NCI-H2081 (cell line): ENCODE measurements at regions not wholly inside any gene's neighbourhood (a gene's known extent, or its start where the extent isn't known, plus 50 kb on each side); places are given as distances from the start of the nearest gene placed in this dataset.

Experiments used
- DNase-seq, 2 experiments: peaks; one replicate each; lab custom pipeline; 2025; lab: John Stamatoyannopoulos, UW

DNA sequence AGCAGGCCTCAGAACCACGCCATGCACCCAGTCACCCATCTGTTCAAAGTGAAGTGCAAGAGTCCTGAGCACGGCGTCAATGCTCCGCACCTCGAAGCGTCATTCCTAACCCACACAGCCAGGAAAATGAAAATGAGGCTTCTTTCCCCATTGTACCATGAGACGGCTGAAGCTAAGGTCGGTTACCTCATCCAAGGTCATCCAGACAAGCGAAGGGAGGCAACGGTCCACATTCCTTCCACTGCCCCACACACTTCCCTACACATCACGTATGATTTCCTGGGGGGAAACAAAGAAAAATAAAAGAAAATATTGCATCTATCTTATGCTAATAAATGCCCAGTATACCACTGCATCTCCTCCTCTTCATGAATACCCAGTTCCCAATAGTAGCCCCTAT is 113.5 kb upstream of the RAB6C start:
- DNase-seq: no peak

DNA sequence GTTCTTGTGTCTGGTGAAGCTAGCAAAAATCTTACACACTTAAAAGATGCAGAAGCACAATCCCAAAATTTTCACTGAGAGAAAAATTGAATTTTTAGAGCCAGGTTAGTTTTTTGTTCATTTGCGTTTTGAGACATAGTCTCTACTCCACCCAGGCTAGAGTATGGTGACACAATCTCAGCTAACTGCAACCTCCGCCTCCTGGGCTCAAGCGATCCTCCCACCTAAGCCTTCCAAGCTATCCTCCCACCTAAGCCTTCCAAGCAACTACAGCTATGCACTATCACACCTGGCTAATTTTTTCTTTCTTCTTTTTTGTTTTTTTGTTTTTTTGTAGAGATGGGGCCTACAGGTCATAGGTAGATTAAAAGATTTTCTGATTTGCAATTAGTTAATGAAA is 113.1 kb upstream of the RAB6C start:
- no peak for DNase-seq

DNA sequence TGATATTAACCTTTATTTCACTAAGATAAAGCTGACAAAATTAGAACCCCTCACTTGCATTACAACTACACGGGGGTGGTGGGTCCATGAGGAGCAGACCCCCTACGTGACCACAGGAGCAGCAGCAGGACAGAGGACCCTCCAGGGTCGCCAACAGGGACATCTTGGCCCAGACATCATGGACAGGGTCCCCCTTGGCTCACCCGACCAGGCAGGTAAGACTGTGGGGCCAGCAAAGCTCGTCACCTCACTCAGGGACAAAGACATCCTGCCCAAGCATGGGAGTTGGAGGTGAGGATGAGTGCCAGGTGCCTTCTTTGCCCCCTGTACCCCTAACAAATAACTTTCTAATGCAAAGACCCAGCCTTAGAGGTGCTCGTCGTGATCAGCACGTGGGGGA is 111.3 kb upstream of the RAB6C start:
- DNase-seq: no peak

DNA sequence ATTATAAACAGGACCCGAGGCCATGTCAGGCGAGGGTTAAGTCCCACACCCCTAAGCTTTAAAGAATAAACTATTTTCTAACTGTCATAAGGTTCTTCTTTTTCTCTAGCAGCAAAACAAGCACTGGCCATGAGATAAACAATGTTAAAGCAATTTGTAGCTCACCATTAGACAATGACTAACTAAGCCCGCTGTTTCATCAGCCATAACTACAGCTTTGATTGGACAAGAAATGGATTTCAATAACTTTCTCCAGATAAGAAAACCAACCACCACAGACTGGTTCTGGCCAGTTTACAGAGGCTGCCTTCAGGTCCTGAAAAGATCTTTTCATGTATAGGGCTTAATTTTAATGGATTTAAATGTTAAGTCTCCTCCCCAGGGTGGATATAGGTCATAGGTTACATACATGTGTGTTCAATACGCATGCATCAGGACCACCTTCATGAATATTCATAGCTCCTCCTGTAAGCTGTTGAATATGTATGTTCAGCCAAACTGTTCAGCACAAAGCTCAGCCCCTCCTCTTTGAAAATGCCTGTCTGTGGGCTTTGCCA is 108.7 kb upstream of the RAB6C start:
- no peak for DNase-seq

DNA sequence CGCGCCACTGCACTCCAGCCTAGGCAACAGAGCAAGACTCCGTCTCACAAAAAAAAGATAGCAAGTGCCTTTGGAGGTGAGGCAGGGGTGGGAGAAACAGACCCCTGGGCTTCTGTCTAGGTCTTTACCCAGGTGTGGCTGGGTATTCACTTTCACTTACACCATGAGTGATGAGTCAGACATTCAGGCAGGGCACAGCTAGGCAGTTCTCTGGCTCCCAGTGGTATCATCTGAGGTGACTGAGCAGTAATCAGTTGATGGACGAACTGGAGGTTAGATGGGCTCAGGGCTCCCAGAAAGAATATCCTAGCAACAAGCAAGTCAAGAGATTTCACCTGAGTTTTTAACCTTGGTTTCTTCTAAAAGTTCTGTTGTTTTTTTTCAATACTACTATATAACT is 107.0 kb upstream of the RAB6C start:
- DNase-seq: no peak

DNA sequence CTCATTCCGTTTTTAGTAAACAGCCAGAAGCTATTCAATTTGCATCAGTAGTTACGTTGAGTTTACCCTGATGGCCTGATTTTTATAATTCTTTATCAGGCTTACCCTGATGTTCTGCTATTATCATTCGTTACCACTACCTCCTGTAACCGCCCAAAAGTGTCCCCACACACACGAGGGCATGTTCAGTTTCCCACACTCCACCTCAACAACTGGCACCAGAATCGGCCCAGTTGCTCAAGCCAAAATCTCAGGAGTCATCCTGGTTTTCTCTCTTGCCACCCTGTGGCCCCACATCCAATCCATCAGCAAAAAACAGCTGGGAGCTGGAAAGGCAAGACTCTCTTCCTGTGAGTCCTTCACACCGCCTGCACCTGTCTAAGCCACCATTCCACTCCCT is 102.9 kb upstream of the RAB6C start:
- DNase-seq: peak in 1 of 2 experiments; percentile 5

DNA sequence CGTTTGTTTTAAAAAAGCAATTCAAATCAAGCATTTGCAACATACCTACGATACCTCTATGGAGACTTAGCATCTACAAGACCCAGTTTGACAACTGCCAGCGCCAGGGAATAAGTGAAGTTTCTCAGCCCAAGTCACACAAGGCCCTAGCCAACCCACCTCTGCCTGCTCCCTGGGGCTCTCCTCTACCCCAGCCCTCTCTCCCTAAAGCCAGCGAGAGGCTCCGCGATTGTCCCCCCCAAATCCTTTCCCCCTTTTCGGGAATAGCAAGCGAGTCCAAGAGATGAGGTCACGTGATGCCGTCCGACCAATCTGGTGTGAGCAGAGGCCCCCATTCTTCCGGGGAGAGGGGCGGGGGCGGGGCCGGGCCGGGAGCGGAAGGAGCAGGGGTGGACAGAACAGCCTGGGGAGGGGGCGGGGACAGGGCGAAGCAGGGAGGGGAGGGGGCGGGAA is 102.2 kb upstream of the RAB6C start:
- DNase-seq: peak; percentile 85 to 91

DNA sequence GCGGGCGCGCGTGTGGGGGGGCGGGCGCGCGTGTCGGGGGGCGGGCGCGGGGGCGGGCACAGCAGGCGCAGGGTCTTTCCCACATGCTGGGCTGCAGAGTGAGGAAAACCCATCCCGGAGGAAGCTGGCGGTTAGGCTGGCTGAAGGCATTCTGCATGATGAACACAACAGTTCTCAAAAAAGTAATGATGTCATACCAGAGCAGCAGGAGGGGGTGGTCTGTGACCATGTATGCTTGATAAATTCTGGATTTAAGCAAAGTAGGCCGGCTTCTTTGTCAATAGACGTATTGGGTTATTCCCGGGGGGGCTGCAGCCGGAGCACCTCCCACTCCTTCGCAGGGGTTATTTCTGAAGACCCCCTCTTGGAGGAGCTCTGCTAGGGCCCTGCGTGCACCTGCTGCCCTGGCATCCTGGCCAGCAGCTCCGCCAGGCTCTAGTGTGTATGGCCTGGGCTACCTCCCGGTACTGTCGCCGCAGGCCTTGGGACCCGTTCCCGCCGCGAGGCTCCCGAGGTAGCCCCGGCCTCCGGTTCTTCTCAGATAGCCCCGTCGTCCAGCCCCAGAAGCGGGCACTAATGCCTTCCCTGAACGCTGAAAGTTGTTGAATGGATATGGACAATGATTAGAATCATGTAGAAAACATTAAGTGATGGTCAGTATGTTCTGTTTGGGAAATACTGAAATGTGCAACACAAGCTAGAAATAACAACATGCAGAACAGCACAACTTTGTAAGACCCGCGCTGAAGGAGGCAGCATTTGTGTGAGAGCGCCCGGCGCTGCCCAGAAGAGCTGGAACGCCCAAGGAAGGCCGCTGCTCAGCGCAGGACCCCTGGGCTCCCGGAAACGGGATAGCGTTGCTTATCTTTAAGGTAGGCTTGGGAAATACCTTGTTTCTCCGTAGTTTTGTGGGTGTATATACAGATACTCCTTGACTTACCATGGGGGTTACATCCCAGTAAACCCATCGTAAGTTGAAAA is 101.4 kb upstream of the RAB6C start:
- peak; percentile 34 to 47 for DNase-seq

DNA sequence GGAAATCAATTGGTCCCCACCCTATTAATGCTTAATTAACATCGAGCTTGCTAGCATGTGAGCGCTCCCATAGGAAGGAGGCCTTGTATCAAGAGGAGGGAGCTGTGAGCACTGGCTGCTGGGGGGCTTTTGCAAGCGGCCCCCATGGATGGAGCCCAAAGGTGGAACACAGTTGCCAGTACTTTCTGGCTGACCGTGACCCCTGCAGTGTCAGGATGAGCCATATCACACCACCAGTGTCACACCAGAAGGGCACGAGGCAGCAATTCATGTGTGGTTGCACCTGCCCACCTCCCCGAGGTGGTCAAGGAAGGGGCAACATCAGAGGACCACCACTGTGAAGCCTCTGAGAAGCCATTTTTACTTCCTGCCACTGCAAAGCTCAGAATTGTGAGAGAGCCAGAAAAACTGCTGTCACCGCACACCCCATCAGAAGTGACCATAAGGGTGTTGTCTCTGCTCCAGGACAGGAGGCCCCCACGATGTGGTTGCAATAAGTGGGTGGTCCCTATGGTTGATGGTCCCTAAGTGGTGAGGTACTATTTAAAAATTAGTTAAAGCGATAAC is 99.8 kb upstream of the RAB6C start:
- DNase-seq: no peak

DNA sequence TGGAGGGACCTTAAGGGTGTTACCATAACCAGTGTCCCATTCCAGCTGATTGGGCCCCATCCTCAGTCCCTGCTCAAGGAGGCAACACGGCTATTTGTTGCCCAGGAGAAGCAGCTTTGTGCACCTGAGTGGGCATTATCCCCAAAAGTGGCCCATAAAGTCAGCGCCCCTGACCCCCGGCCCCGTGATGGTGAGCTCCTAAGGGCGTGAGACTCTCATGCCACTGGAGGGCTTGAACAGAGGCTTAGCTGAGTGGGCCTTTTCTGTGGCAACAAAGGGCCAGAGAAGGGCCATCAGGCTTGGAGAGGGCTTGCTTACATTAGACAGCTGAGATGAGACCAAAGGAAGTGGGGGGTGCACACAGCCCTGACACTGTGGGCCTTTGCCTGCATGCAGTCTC is 99.2 kb upstream of the RAB6C start:
- DNase-seq: no peak

DNA sequence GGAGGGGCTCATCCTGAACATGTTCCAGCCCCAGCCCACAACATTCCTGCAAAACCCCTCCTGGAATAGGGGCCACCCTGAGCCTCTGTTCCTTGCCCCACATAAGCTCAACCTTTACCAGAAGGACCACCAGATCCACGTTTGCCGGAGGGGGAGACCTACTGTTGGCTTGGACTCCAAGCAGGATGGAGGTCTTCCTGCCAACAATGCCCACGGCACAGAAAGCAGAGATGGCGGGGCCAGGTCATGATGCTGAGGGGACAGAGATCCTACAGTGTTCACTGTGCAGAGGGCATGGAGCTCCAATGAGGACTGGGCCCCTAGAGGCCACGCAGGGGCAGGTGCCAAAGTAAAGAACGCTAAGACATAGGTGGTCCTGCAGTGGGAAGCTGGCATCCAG is 98.5 kb upstream of the RAB6C start:
- no peak for DNase-seq

DNA sequence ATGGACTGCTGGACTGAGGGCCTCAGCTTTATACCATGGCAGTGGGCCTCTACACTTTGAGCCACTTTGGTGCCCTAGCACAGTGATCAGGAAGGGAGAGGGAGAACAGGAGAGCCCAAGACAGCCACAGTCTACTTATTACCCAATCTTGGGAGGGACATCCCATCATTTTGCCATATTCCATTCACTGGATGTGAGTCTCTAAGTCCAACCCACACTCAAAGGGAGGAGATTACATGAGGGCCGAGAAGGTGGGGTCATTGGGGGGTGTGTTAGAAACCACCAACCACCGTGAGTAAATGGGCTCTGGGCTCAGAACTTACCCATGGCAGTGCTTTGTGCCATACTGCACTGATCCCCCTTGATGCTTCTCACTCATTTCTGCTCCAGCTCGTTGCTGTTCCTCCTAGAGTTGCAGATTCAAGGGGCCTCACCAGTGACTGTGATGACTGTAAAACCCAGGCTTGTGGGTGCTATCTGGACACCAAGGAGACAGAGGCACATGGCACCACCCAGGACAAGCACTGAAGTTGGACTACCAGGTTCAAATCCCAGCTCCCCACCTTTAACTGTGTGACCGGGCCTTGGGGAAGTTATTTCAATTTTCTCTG is 97.6 kb upstream of the RAB6C start:
- no peak for DNase-seq

DNA sequence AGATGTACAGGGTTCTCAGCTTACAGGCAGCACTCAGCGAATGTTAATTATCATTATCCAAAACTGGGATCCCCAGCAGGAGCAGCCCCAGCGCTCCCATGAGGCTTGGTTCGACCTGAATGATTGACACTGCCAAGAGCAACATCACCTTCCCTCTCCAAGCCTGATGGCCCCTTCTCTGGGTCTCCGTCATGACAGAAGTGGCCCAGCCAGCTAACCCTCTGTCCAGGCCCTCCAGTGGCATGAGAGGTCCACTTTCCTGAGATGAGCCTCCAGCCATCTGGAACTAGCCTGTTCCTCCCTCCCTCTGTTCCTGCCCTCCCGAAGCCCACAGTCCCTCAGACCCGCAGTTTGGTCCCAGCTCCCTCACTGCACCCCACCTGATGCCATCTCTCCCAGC is 97.0 kb upstream of the RAB6C start:
- DNase-seq: no peak

DNA sequence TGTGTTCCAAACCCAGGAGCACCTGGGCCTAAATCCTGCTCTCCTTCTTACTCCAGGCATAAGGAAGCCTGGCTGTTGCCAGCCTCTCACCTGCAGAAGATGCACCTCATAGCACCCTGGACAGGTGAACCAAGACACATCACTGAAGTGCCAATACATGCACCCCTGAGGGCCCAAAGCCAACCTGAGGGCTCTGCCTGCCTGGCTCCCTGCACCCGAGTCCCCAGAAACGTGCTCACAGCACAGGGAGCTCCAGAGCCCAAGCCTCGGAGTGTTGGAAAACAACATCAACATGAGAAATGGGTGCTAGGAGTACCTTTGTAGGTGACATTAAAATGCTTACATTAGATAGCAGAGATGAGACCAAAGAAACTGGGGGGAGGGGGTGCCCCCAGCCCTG is 96.3 kb upstream of the RAB6C start:
- DNase-seq: no peak

DNA sequence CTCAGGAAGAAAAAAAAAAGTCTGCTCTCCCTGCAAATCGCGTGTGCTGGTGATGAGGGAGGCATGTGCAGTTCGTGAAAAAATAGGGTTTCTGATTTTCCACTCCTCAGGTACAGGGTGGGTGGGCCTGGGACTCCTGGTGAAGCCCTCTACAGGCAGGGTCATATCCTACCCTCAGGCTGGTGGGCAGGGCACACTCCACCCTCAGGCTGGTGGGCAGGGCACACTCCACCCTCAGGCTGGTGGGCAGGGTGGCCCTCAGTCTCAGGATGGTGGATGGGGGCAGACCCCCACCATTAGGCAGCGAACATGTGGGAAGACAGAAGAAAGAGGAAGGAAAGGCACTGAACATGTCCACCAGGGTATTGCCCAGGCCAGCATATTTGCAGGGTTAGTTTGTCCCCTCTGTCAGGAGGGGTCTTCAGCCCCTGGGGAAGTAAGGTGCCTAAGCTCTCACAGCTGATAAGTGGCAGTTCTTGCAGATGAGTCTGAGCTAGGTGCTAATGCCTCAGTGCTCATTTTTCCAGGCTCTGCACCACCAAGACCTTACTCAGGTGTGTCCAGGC is 95.2 kb upstream of the RAB6C start:
- no peak for DNase-seq

DNA sequence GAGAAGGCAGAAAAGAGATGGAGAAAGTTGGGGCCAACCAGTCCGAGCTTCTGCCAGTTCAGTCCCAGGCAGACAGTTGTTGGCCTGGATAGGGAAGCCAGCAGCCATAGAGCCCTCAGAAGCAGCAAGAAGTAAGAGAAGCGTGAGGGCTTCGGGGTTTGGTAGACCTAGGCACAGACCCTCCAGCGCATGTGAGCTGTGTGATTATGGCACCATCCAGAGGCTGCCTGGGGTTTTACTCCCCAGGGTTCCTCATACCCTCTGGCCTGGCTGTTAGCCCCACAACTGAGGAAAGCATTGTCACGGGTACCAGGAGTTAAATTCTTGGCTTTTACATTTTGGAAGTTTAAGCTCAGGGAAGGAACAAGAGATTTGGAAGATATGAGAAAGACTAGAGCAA is 93.7 kb upstream of the RAB6C start:
- DNase-seq: no peak

DNA sequence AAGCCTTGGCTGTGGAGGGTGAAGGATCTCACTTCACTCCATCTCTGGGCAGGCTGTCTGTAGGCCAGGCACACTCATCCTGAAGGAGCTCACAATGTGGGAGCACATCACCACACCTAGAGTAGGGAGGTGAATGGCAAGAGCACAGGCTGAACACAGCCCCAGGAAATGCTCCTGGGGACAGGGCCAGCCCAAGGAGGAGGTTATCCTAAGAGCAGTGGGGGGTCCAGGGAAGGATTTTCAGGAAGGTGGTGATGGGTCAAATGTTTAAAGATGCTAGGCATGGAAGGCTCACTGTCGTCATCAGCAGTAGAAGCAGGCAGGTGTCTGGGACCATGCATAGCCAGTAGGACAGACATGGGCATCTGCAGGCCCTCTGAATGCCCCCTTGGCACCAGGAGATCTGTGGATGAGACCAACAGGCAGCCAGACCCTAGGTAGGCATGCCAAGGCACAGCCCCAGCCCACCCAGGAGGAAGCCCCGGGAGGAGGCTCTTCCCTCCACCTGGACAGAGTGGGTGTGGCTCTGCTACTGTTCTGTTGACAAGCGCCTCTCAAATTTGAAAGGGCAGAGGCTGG is 91.7 kb upstream of the RAB6C start:
- DNase-seq: no peak

DNA sequence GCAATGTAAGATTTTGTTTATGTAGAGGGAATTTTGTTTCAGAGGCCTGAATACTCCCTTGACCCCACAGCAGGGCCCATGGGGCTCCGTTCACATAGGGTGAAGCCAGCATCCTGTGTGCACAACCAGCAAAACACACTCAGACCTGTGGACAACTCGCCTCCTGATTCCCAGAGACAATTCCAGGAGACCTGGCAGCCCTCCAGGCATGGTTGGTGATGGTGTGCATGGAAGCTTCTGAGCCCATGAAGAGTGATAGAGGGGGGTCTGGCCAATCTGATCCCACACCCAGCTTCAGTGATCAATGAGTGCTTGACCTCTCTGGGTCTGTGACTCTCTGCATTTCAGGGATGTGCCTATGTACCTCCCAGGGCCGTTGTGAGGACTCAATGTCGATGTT is 91.0 kb upstream of the RAB6C start:
- DNase-seq: no peak

DNA sequence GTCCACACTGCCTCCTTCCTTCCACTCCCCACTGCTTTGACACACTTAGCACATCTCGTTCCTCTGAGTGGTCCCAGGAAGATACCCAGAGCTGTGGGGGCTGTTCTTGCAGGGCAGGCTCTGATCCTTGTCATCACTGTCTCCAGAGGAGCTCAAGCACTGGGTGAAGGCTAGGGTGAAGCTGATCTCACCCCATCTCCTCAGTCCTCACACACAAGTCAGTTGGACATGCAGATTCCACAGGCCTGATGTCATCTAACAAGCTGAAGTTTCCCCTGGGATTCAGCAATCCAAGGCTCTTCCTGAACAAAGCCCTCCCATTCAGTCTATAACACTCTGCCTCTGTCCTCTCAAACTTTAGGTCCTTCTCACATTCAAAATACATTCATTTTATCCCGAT is 90.6 kb upstream of the RAB6C start:
- DNase-seq: no peak

DNA sequence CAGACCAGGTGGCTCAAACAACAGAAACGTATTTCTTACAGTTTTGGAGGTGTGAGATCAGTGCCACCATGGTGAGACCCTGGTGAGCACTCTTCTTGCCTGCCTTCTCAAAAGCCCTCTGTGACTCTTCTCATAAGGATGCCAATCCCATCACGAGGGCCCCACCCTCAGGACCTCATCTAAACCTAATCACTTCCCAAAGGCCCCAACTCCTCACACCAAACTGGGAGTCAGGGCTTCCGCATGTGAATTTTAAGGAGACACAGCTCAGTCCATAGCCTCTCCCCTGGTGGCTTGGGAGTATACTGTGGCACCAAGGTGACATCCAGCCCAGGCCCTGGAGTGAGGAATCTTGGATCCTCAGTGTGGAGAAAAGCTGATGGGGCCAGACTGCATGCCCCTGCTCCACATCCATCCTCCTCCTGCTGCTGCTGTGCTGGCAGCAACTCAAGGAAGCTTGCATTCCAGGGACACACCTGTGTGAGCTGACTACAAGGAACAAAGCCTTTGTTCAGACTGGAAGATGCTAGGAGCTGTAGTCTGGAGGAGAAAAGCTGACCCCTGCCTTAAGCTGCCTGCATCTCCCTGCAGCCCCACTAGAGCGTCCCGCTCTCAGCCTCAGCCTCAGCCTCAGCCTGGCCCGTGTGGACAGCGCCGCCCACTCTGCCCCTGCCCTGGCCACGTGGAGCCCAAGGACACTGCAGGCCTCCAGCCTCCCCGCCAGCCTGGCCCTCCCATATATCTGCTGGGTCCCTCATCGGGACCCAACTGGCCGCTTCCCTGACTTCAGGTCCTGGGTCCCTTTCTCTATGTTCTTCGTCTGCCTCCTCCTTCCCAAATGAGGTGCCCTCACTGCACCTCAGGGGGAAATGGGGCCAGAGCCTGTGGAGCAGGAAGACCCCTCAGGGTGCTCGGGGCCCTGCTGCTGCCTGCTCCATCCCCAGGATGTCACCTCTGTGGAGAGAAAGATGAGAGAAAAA is 87.8 kb upstream of the RAB6C start:
- DNase-seq: no peak

DNA sequence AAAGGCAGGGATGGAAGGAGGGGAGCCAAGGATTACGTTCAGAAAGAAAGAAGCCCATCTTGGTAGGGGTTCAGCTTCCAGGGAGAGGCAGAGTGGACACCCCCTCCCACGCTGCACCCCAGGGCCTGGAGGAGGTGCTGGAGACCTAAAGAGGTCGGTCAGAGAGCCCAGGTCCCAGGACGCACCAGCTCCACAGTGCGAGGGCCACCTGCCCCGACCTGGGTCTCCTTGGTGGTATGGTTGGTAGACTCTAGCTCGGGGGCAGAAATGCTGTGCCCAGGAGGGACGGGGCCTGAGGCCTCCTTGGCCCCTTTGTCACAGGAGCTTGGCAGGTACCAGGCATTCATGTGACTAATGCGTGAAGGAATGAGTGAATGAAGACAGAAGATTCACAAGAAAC is 87.1 kb upstream of the RAB6C start:
- no peak for DNase-seq
